OCI-LY1 (cell line): ENCODE measurements at regions not wholly inside any gene's neighbourhood (a gene's known extent, or its start where the extent isn't known, plus 50 kb on each side); places are given as distances from the start of the nearest gene placed in this dataset.

Experiments used
- CTCF ChIP-seq: fragments of 200-600 bp; sonication (generic), shearing (Covaris generic); IDR thresholded peaks from 2 replicates; pipeline ENCODE4 v1.5.1; 2017; ENCODE audit warnings: mild to moderate bottlenecking, antibody characterized with exemption, low read length, moderate library complexity, mixed read lengths
- EZH2 ChIP-seq: fragments of 200-600 bp; sonication (generic), shearing (Covaris generic); IDR thresholded peaks from 2 replicates; pipeline ENCODE4 v1.8.0; 2017; ENCODE audit warnings: borderline replicate concordance, mixed run types, mild to moderate bottlenecking, antibody characterized with exemption, low read length, moderate library complexity, mixed read lengths

GRCh38 chrX:145682518-145683298 is 134.9 kb upstream of the SLITRK2 start:
- TF ChIP-seq CTCF (no peak), EZH2 (no peak)
